Ovary (tissue), 3 donors: ENCODE measurements at regions not wholly inside any gene's neighbourhood (a gene's known extent, or its start where the extent isn't known, plus 50 kb on each side); places are given as distances from the start of the nearest gene placed in this dataset.

Source experiments
- POLR2A ChIP-seq: fragments of 450-650 bp; IDR thresholded peaks from one replicate; pipeline ENCODE4 v1.6.1; 2017; ENCODE audit warnings: antibody characterized with exemption, mild to moderate bottlenecking, moderate library complexity
- TF ChIP-seq, protein P1 (sequence below), 3 donors: fragments of 450-650 bp in 2 of 3; fragments of 200-600 bp in 1 of 3; IDR thresholded peaks; one replicate each; pipeline versions ENCODE4 v1.5.1 to v1.8.0; 2016 to 2022; ENCODE audit warnings: antibody characterized with exemption in 3 of 3, mild to moderate bottlenecking in 1 of 3
- donor health status: DM: no; HTN: no; CAD: no.

DNA sequence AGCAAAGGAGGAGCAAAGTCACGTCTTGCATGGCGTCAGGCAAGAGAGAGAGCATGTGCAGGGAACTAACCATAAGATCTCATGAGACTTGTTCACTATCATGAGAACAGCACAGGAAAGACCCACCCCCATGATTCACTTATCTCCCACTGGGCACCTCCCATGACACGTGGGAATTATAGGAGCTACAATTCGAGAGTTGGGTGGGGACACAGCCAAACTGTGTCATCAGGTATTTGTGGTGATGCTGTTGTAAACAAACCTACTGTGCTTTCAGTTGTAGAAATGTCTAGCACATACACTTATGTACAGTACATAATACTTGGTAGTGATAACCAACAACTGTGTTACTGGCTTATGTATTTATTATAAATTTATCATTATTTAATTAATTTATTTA is 128.3 kb downstream of the UTRN start:
- TF ChIP-seq, protein P1, sequence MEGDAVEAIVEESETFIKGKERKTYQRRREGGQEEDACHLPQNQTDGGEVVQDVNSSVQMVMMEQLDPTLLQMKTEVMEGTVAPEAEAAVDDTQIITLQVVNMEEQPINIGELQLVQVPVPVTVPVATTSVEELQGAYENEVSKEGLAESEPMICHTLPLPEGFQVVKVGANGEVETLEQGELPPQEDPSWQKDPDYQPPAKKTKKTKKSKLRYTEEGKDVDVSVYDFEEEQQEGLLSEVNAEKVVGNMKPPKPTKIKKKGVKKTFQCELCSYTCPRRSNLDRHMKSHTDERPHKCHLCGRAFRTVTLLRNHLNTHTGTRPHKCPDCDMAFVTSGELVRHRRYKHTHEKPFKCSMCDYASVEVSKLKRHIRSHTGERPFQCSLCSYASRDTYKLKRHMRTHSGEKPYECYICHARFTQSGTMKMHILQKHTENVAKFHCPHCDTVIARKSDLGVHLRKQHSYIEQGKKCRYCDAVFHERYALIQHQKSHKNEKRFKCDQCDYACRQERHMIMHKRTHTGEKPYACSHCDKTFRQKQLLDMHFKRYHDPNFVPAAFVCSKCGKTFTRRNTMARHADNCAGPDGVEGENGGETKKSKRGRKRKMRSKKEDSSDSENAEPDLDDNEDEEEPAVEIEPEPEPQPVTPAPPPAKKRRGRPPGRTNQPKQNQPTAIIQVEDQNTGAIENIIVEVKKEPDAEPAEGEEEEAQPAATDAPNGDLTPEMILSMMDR (IDR thresholded peaks at IDR 0.05) = no peak
- TF ChIP-seq POLR2A = no peak
